PC-9 (cell line): ENCODE measurements at regions not wholly inside any gene's neighbourhood (a gene's known extent, or its start where the extent isn't known, plus 50 kb on each side); places are given as distances from the start of the nearest gene placed in this dataset.

ENCODE experiments used
- BruUV-seq: library from RNA; stranded (reverse); fragments of 400-500 nt; replicated peaks from 2 replicates; lab custom pipeline; 2021; lab: Mats Ljungman, UMichigan
- CTCF ChIA-PET: fragments of 300-600 bp; sonication (Branson Sonifier 250); formaldehyde crosslinking; loops from one replicate; lab custom pipeline; 2022; ENCODE audit warnings: antibody characterized with exemption; lab: Charles Lee
- POLR2A ChIA-PET: fragments of 300-600 bp; sonication (Branson Sonifier 250); formaldehyde crosslinking; loops from one replicate; lab custom pipeline; 2022; ENCODE audit warnings: antibody characterized with exemption; ENCODE audit not compliant: unreplicated experiment; lab: Charles Lee
- DNase-seq, 2 experiments: peaks; one replicate each; pipeline versions ENCODE4 v3.0.0 to v3.0.0-alpha.2; 2015 to 2022; ENCODE audit warnings: mixed read lengths in 1 of 2
- H2AFZ ChIP-seq: fragments of 200-600 bp; sonication (generic); 2 replicates; pipeline ENCODE4 v1.8.1; 2017; ENCODE audit warnings: antibody characterized with exemption
- H3F3A ChIP-seq: fragments of 200-600 bp; sonication (generic); 2 replicates; pipeline ENCODE4 v1.8.1; 2017; ENCODE audit warnings: antibody characterized with exemption, mild to moderate bottlenecking, low read depth; ENCODE audit not compliant: insufficient read depth
- H3K27ac ChIP-seq: fragments of 200-600 bp; sonication (generic); 2 replicates; pipeline ENCODE4 v1.6.1; 2016; ENCODE audit warnings: mixed run types
- H3K27me3 ChIP-seq: fragments of 200-600 bp; sonication (generic); 2 replicates; pipeline ENCODE4 v1.6.1; 2016; ENCODE audit warnings: low read depth, mixed run types; ENCODE audit not compliant: insufficient read depth
- H3K36me3 ChIP-seq: fragments of 200-600 bp; sonication (generic); 2 replicates; pipeline ENCODE4 v1.6.1; 2016; ENCODE audit warnings: low read depth, mixed run types
- H3K4me1 ChIP-seq: fragments of 200-600 bp; sonication (generic); replicated peaks from 2 replicates; pipeline ENCODE4 v1.6.1; 2016; ENCODE audit warnings: mixed run types; ENCODE audit not compliant: insufficient read depth
- H3K4me2 ChIP-seq: fragments of 200-600 bp; sonication (generic); 2 replicates; pipeline ENCODE4 v1.6.1; 2017; ENCODE audit warnings: mixed run types
- H3K4me3 ChIP-seq: fragments of 200-600 bp; sonication (generic); 2 replicates; pipeline ENCODE4 v1.6.1; 2016; ENCODE audit warnings: mixed run types
- H3K79me2 ChIP-seq: fragments of 200-600 bp; sonication (generic); 2 replicates; pipeline ENCODE4 v1.6.1; 2017; ENCODE audit warnings: low read depth, mixed run types
- H3K9me2 ChIP-seq: fragments of 200-600 bp; sonication (generic); 2 replicates; pipeline ENCODE4 v1.8.1; 2017; ENCODE audit warnings: mild to moderate bottlenecking; ENCODE audit not compliant: insufficient read depth
- H3K9me3 ChIP-seq: fragments of 200-600 bp; sonication (generic); 2 replicates; pipeline ENCODE4 v1.8.1; 2016; ENCODE audit warnings: low read depth; ENCODE audit not compliant: insufficient read depth
- H4K20me1 ChIP-seq: fragments of 200-600 bp; sonication (generic); 2 replicates; pipeline ENCODE4 v1.8.1; 2017; ENCODE audit not compliant: insufficient read depth
- CTCF ChIP-seq: fragments of 200-600 bp; sonication (generic); conservative IDR thresholded peaks from 2 replicates; pipeline ENCODE4 v1.6.1; 2017; ENCODE audit warnings: mixed run types, antibody characterized with exemption, mild to moderate bottlenecking, moderate library complexity
- EZH2 ChIP-seq: fragments of 200-600 bp; sonication (generic); IDR thresholded peaks from 2 replicates; pipeline ENCODE4 v1.8.0; 2017; ENCODE audit warnings: antibody characterized with exemption, low read depth
- intact Hi-C: fragments of 100-400 bp; cut with micrococcal nuclease; formaldehyde crosslinking; loops from one replicate; pipeline ENCODE4 v1.10.0; 2022; ENCODE audit not compliant: unreplicated experiment

- no peaks in the 10 kb centered on the region for H3K36me3 ChIP-seq
- POLR2A ChIA-PET = no interaction called here
- H3K4me3 ChIP-seq = no peak overlapping the region
- no peaks in the 10 kb centered on the region for H3K9me2 ChIP-seq
- no TSS peak for BruUV-seq
- no peak overlapping the region for H3K4me2 ChIP-seq
- TF ChIP-seq CTCF = no peak
- no peak for TF ChIP-seq EZH2
- H3F3A ChIP-seq = no peaks in the 10 kb centered on the region
- no peak overlapping the region for H2AFZ ChIP-seq
- no peak overlapping the region for H3K27ac ChIP-seq
- intact Hi-C loops = no loop called here
- no peaks in the 10 kb centered on the region; the same call in 1 of the 2 replicates for H3K4me1 ChIP-seq
- 0 out of 2 replicates have a peak, but pooled peaks cover 9% of the 10 kb centered on the region for H3K27me3 ChIP-seq
- H3K79me2 ChIP-seq = no peaks in the 10 kb centered on the region
- no peak for DNase-seq
- CTCF ChIA-PET = no interaction called here
- no peaks in the 10 kb centered on the region for H4K20me1 ChIP-seq
- H3K9me3 ChIP-seq = no peaks in the 10 kb centered on the region
Measured at GRCh38 chr3:23071758-23072157, 131.4 kb upstream of the UBE2E2 start.

- H3K36me3 ChIP-seq = no peaks in the 10 kb centered on the region
- no peak overlapping the region for H3K4me3 ChIP-seq
- H2AFZ ChIP-seq = no peak overlapping the region
- H3K9me2 ChIP-seq = no peaks in the 10 kb centered on the region
- no peaks in the 10 kb centered on the region for H3K9me3 ChIP-seq
- no peaks in the 10 kb centered on the region; the same call in 1 of the 2 replicates for H3K4me1 ChIP-seq
- no peaks in the 10 kb centered on the region for H4K20me1 ChIP-seq
- no peaks in the 10 kb centered on the region for H3K79me2 ChIP-seq
- H3K27ac ChIP-seq = no peak overlapping the region
- ChIA-PET POLR2A (no interaction called here), CTCF (no interaction called here)
- H3K4me2 ChIP-seq = no peak overlapping the region
- intact Hi-C loops = no loop called here
- 0 out of 2 replicates have a peak, but pooled peaks cover 9% of the 10 kb centered on the region for H3K27me3 ChIP-seq
- BruUV-seq = no TSS peak
- DNase-seq = no peak
- TF ChIP-seq CTCF = no peak
- no peak for TF ChIP-seq EZH2
- H3F3A ChIP-seq = no peaks in the 10 kb centered on the region
Measured at GRCh38 chr3:23072693-23073092, 130.4 kb upstream of the UBE2E2 start.

- ChIA-PET POLR2A (no interaction called here), CTCF (no interaction called here)
- DNase-seq = no peak
- Histone ChIP-seq H3K4me1 (no peaks in the 10 kb centered on the region), H3K36me3 (no peaks in the 10 kb centered on the region), H3K4me2 (no peak overlapping the region), H3K27ac (no peak overlapping the region), H3K9me3 (no peaks in the 10 kb centered on the region), H2AFZ (no peak overlapping the region), H3F3A (no peaks in the 10 kb centered on the region), H4K20me1 (no peaks in the 10 kb centered on the region), H3K79me2 (no peaks in the 10 kb centered on the region), H3K9me2 (no peaks in the 10 kb centered on the region), H3K4me3 (no peak overlapping the region), H3K27me3 (0 out of 2 replicates have a peak, but pooled peaks cover 13% of the 10 kb centered on the region)
- intact Hi-C loops = no loop called here
- no TSS peak for BruUV-seq
- TF ChIP-seq EZH2 (no peak), CTCF (no peak)
Measured at GRCh38 chr3:23073724-23074305, 129.3 kb upstream of the UBE2E2 start.
